Stimulated activated CD4-positive, alpha-beta T cell treated with anti-CD3 and anti-CD28 coated beads, Interleukin-1b, Interleukin-23, amount 100 ng/mL, for 24 hours (primary cell): ENCODE measurements at regions not wholly inside any gene's neighbourhood (a gene's known extent, or its start where the extent isn't known, plus 50 kb on each side); places are given as distances from the start of the nearest gene placed in this dataset.
"Not testable (repeated sequence)": the region's sequence is repeated elsewhere in the genome, so short reads cannot be mapped to it uniquely, and the experiment has no call there.

Experiments
- DNase-seq, 4 experiments: peaks; one replicate each; pipeline ENCODE4 v3.0.0-alpha.2; 2020; ENCODE audit warnings: low read depth in 4 of 4, low spot score in 1 of 4

DNA sequence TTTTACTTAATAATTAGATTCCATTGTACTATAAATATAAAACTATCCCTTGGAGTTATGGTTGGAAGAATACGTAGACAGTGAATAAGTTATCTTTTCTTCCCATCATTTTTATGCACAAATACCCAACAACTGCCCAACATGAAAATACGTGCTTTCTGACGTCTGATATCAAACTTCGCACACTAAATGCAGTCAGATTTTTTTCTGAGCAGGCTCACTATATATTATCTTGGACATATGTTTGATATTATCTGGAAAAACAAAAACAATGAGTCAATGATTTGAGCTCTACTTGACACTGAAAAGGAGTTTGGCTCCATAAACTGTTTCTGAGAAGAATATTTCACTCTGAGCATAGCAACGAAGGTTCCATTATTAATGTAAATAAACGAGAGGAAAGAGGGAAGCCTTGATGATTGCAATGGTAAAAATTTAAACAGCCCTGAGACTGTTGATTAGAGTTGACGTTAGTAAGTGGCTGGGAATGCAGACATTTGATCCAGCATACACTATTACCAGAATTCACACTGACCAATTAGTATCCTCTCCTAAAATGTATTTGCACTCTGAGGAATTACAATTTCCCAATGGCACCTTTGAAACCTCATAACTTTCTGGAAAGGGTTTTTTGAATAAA is 1090.0 kb downstream of the EPHA7 start:
- no peak for DNase-seq

DNA sequence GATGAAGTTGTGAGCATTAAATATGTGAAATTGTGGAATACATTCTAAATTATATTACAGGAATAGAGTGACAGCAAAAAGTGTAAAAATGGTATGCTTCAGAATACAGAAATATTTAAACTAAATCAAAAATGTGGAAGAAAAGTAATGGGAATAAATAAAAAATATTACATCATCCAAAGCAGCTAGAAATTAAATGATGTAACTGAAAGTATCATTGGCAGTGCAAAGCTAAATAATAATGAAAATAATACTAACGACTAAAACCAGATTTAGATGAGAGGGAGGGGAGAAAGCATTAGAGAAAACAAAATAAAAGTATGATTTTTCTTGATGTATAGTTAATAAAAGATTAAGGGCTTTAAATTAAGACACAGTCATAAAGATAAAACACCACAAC is 1104.0 kb downstream of the EPHA7 start:
- no peak for DNase-seq

DNA sequence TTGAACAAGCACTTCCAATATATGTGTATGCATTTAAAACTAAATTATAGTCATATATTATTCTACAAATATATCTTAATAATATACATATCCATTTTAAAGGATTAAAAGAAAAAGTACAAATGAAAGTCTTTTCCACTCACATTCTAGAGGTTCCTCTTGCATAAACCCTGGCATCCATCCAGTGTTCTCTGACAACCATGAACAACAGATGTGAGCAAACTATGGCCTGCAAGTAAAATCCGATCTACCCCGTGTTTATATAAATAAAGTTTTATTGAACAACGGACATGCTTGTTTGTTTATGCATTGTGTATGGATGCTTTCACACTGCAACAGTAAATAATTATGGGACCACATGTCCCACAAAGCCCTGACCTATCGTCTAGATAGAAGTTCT is 1122.3 kb downstream of the EPHA7 start:
- no peak for DNase-seq

DNA sequence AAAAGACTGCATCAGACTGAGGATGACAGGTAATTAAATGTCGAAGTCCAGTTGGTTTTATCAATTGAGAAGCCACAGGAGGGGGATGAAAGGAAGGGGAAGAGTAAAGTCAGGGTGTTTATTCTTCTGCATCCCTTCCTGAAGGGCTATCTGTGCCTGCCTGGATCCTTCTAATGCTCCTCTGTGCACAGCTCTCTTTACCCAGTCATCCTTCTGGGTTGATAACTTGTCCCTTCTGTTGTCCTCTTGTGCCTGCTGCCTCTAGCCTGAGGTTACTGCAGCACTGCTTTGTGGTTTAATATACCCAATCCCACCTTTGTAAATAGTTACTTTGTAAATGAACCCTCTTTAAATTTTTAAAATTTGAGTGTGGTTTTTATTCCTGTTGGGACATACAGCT is 1127.3 kb downstream of the EPHA7 start:
- DNase-seq: no peak

DNA sequence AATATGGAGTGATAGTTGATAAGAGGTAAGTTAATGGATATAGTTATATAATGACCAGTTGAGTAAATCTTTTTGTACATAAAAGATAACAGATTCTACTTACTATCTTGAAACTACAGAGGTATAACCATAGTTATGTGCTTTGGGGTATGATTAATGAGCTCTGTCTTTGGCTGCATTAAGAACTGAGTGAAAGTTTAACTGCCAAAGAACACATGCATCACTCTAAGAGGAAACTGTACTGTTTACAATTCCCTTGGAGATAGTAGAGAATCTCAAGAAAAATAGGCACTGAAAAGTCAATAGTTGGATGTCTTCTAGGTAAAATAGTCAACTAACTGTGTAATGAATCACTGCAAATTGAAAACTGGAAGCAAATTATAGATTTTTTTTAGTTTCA is 1129.5 kb downstream of the EPHA7 start:
- DNase-seq: no peak

DNA sequence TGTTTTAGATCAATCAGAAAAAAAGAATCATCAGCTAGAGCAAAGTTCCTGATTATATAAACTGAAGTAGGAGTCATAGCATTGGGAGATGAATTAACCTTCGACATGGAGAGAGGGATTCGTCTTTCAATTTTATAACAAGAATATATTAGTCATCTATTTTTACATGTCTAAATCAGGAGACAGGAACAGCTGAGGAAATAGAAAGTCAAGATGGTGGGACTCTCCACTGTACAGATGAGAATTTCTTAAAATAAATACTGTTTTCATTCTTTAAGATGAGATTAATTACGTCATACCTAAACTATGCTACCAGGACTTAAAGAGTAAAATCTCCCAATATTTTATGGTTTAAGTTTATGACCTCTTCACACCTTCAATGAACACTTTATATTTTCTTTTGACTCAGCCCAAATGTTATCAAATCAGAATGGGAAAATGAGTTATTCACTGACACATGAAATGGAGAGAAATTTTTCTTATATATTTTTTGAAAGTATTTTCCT is 1137.7 kb downstream of the EPHA7 start:
- DNase-seq: no peak

GRCh38 chr6:92275150-92275549 is 1144.2 kb downstream of the EPHA7 start:
- DNase-seq: no peak

GRCh38 chr6:92274588-92274987 is 1144.8 kb downstream of the EPHA7 start:
- DNase-seq: no peak

GRCh38 chr6:92273694-92274093 is 1145.7 kb downstream of the EPHA7 start:
- DNase-seq: no peak

- no peak for DNase-seq
Measured at GRCh38 chr6:92271091-92271490, 1148.3 kb downstream of the EPHA7 start.

DNA sequence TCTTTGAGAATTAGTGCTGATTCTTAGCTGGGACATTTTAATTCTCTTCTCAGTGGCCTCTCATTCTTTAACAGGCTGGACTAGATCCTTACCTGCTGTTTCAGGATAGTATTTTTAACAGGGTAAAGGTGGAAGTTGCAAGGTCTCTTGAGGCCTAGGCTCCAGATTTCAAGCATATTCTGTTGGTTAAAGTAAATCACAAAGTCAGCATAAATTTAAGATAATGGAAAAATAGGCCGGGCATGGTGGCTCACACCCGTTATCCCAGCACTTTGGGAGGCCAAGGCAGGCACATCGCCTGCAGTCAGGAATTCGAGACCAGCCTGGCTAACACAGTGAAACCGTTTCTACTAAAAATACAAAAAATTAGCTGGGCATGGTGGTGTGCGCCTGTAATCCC is 1149.0 kb downstream of the EPHA7 start:
- DNase-seq: no peak

- no peak for DNase-seq
Measured at GRCh38 chr6:92267335-92267734, 1152.0 kb downstream of the EPHA7 start.

GRCh38 chr6:92263864-92264263 is 1155.5 kb downstream of the EPHA7 start:
- DNase-seq: no peak

- DNase-seq: no peak
Measured at GRCh38 chr6:92259171-92259570, 1160.2 kb downstream of the EPHA7 start.

DNA sequence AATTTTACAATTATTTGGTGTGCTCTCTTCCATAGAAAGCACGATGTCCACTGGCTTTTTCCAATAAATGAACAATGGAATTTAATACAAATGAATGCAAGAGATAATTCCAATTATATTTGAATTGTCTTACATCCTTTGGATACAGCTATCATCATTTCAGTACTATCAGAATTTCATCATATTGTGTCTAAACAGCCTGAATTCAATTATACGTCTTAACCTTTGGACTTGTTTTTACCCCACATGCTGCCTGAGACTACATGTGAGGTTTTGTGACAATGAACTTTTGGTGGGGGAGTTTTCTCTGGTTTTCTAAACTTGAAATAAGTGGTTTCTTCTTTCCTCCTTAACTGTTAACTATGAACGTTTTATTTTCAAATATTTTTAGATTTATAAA is 1176.0 kb downstream of the EPHA7 start:
- DNase-seq: no peak

DNA sequence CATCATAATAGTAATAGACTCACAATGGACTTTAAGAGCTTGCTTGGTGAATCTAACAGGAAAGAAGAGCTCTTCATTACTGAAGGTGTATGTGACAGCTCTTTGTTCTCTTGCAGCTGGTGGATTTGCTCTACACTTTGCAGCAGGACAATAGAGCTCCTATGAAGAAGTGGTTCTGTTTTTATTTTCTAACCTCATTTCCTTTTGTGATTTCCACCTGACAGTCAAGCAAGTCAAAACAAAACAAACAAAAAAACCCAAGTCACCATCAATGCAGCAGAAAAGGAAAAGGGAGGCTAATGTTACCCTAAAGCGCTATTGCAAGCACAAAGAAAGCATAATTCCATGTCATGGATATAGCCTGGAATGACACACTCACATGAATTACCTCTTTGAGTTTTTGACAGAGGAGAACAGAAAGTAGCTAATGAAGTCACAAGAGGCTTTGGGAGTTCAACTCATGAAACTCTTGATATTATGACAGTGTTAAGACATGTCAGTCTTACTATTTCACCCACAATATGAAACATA is 1188.1 kb downstream of the EPHA7 start:
- DNase-seq: no peak

DNA sequence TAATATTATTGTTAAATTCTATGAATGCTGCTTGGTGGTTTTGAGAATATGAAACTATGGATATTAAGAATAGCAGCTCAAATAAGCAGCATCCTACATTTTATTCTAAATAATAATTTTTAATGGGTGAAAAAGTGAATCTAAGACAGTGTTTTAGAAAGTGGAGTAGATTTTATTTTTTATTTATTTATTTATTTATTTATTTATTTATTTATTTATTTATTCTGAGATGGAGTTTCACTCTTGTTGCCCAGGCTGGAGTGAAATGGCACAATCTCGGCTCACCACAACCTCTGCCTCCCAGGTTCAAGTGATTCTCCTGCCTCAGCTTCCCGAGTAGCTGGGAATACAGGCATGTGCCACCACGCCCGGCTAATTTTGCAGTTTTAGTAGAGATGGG is 1199.4 kb downstream of the EPHA7 start:
- DNase-seq: not testable (repeated sequence)

- DNase-seq: no peak
Measured at GRCh38 chr6:92216717-92217116, 1202.6 kb downstream of the EPHA7 start.

DNA sequence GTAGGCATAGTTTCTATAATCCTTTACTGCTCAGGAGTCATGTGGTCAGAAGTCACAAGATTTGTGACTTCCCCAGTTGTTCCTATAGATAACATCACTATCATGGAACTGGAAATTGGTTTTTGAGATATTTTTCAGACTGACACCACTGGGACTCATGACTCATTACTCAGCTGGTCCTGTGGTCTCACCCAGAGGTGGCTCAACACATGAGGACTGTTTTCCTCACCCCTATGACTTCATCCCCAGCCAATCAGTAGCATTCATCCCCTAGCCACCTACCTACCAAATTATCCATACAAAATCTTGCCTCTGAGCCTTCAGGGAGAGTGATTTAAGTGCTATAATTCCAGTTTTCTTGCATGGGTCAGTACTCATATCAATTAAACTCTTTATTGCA is 1217.7 kb downstream of the EPHA7 start:
- DNase-seq: no peak

DNA sequence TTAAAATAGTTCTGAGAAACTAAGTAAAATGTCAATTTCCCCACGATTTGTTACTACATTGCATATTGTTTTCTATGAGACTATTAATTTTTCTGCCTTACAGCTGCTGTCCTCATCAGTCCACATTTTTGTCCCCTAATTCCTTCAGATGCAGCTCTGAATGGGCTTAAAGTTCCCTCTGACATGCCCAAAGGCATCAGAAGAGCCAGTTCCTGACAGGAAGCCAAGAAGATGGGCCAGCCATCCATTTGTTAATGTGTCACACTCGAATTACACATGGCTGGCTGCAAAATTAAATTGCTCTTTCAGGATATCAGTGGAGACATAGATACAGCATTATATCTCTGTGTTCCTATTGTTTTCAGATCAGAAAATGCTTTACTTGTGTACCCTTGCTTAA is 1223.0 kb downstream of the EPHA7 start:
- no peak for DNase-seq

GRCh38 chr6:92195796-92196195 is 1223.6 kb downstream of the EPHA7 start:
- DNase-seq: no peak

DNA sequence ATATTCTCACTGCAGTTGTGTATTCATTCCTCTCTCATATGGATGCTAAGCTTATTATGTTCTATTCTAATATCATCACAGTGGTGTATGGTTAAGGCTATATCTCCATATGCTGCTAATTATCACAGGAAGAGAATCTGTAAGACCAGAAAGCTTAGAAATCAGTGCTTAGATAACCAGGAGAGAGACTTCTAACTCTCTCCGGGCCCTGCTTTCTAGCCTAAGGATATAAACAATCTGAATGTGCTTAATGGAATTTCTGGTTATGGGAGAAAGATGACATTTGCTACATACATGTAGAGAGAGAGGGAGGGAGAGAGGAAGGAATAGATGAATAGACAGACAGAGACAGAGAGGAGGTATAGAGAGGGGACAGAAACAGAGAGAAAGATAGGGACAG is 1231.3 kb downstream of the EPHA7 start:
- DNase-seq: no peak

GRCh38 chr6:92184933-92185332 is 1234.4 kb downstream of the EPHA7 start:
- DNase-seq: no peak
